GM12873 (cell line): ENCODE measurements at regions not wholly inside any gene's neighbourhood (a gene's known extent, or its start where the extent isn't known, plus 50 kb on each side); places are given as distances from the start of the nearest gene placed in this dataset.

Experiments used
- CTCF ChIP-seq: IDR thresholded peaks from 2 replicates; pipeline ENCODE4 v1.5.1; 2012; ENCODE audit warnings: low read depth, mild to moderate bottlenecking, moderate library complexity, low read length, control low read depth; ENCODE audit not compliant: insufficient read depth; ENCODE audit errors: missing control alignments

GRCh38 chr9:80866576-80867227 is 822.6 kb downstream of the TLE1 start:
- no peak for TF ChIP-seq CTCF

- no peak for TF ChIP-seq CTCF
These were observed 823.2 kb downstream of the TLE1 start for GRCh38 chr9:80866121-80866520.

GRCh38 chr9:80843028-80843427 is 846.3 kb downstream of the TLE1 start:
- no peak for TF ChIP-seq CTCF

- no peak for TF ChIP-seq CTCF
These were observed 847.0 kb downstream of the TLE1 start for GRCh38 chr9:80842389-80842788.

GRCh38 chr9:80841888-80842287 is 847.5 kb downstream of the TLE1 start:
- TF ChIP-seq CTCF: no peak

GRCh38 chr9:80839821-80840675 is 849.3 kb downstream of the TLE1 start:
- no peak for TF ChIP-seq CTCF

- no peak for TF ChIP-seq CTCF
These were observed 853.3 kb downstream of the TLE1 start for GRCh38 chr9:80836013-80836412.
